ENCODE measurements at regions not wholly inside any gene's neighbourhood (a gene's known extent, or its start where the extent isn't known, plus 50 kb on each side); places are given as distances from the start of the nearest gene placed in this dataset.

DNA sequence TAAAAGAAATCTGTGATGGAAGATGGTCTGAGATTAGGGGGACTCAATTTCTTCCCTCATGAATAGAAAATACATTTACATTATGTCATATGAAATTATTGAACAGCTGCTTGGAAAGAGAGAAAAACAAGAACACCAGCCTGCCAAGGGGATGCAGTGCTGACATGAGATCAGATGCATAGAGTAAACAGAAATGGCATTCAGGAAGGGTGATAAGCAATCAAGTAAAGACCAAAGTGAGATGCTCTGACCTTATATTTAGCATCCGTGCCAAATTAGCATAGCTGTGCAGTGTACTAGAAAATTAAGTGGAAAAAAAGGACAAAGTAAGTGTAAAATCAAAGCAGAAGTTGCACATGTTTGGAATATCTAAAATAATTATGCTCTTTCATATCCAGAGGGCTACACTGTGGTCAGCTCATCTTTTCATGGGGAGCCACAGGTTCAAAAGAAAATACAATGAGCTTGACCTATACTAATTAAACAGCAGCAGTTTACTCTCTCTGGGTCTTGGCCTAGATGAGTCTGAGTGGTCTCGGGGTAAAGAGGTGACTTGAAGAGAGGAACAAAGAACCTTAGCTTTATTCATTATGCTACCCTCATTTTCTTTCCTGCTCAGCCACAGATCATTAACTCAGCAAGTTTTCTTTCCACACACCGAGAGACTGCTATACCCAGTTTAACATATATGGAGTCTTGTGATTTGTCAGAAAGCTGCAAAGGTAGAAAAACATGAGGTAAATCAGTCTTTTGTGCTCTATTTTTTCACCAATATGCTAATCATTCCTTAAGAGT lies 359.4 kb upstream of the FOXG1 start:
- Histone ChIP-seq H3K4me3 (ENCODE audit: insufficient read depth, low read depth, low read length) (no peak overlapping the region), H3K9ac (ENCODE audit: low read length) (no peak overlapping the region), H3K4me1 (ENCODE audit: insufficient read depth, low read length) (peaks cover 2% of the 10 kb centered on the region), H3K4me2 (ENCODE audit: low read length) (no peak overlapping the region), H3K27me3 (ENCODE audit: insufficient read depth, low read length) (no peaks in the 10 kb centered on the region), H4K20me1 (ENCODE audit: insufficient read depth, low read length) (no peaks in the 10 kb centered on the region), H3K27ac (ENCODE audit: low read depth, low read length) (no peak overlapping the region), H3K9me3 (ENCODE audit: insufficient read depth, low read depth, low read length) (no peaks in the 10 kb centered on the region), H3K36me3 (ENCODE audit: insufficient read depth, low read length) (no peaks in the 10 kb centered on the region), H2AFZ (ENCODE audit: low read depth, low read length) (no peak overlapping the region), H3K79me2 (ENCODE audit: insufficient read depth, low read length) (no peaks in the 10 kb centered on the region)
- DNase-seq (ENCODE audit: low read depth) (no peak), FAIRE-seq (no peak)
- no peak for TF ChIP-seq EZH2 (IDR thresholded peaks at IDR 0.05; ENCODE audit: insufficient read depth, low read length)
- peaks cover 1% of the 10 kb centered on the region for H3K9me3 Mint-ChIP-seq (ENCODE audit: unreplicated experiment)
- no peaks in the 10 kb centered on the region for H3K4me1 Mint-ChIP-seq (ENCODE audit: low read depth, unreplicated experiment)
- no peak overlapping the region for H3K27ac Mint-ChIP-seq (ENCODE audit: unreplicated experiment)
- H3K27me3 Mint-ChIP-seq (ENCODE audit: low read depth, unreplicated experiment) = no peaks in the 10 kb centered on the region
- H3K4me3 Mint-ChIP-seq (ENCODE audit: unreplicated experiment) = no peak overlapping the region
- no peaks in the 10 kb centered on the region for H3K36me3 Mint-ChIP-seq (ENCODE audit: low read depth, unreplicated experiment)

- no peaks in the 10 kb centered on the region for H3K9me3 Mint-ChIP-seq (ENCODE audit: unreplicated experiment)
- Histone ChIP-seq H3K79me2 (ENCODE audit: insufficient read depth, low read length) (no peaks in the 10 kb centered on the region), H3K4me2 (ENCODE audit: low read length) (no peak overlapping the region), H3K4me3 (ENCODE audit: insufficient read depth, low read depth, low read length) (no peak overlapping the region), H3K27ac (ENCODE audit: low read depth, low read length) (no peak overlapping the region), H3K36me3 (ENCODE audit: insufficient read depth, low read length) (no peaks in the 10 kb centered on the region), H4K20me1 (ENCODE audit: insufficient read depth, low read length) (no peaks in the 10 kb centered on the region), H3K4me1 (ENCODE audit: insufficient read depth, low read length) (peaks cover 2% of the 10 kb centered on the region), H3K9ac (ENCODE audit: low read length) (no peak overlapping the region), H3K9me3 (ENCODE audit: insufficient read depth, low read depth, low read length) (no peaks in the 10 kb centered on the region), H3K27me3 (ENCODE audit: insufficient read depth, low read length) (no peaks in the 10 kb centered on the region), H2AFZ (ENCODE audit: low read depth, low read length) (no peak overlapping the region)
- no peak for FAIRE-seq
- no peaks in the 10 kb centered on the region for H3K4me1 Mint-ChIP-seq (ENCODE audit: low read depth, unreplicated experiment)
- DNase-seq (ENCODE audit: low read depth) = no peak
- no peak overlapping the region for H3K27ac Mint-ChIP-seq (ENCODE audit: unreplicated experiment)
- H3K27me3 Mint-ChIP-seq (ENCODE audit: low read depth, unreplicated experiment) = no peaks in the 10 kb centered on the region
- no peaks in the 10 kb centered on the region for H3K36me3 Mint-ChIP-seq (ENCODE audit: low read depth, unreplicated experiment)
- TF ChIP-seq, protein P1, sequence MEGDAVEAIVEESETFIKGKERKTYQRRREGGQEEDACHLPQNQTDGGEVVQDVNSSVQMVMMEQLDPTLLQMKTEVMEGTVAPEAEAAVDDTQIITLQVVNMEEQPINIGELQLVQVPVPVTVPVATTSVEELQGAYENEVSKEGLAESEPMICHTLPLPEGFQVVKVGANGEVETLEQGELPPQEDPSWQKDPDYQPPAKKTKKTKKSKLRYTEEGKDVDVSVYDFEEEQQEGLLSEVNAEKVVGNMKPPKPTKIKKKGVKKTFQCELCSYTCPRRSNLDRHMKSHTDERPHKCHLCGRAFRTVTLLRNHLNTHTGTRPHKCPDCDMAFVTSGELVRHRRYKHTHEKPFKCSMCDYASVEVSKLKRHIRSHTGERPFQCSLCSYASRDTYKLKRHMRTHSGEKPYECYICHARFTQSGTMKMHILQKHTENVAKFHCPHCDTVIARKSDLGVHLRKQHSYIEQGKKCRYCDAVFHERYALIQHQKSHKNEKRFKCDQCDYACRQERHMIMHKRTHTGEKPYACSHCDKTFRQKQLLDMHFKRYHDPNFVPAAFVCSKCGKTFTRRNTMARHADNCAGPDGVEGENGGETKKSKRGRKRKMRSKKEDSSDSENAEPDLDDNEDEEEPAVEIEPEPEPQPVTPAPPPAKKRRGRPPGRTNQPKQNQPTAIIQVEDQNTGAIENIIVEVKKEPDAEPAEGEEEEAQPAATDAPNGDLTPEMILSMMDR (IDR thresholded peaks at IDR 0.05; ENCODE audit: insufficient read depth, low read depth, low read length) = no peak
- no peak for TF ChIP-seq EZH2 (IDR thresholded peaks at IDR 0.05; ENCODE audit: insufficient read depth, low read length)
- H3K4me3 Mint-ChIP-seq (ENCODE audit: unreplicated experiment) = no peak overlapping the region
Measured at GRCh38 chr14:28407996-28408395, 358.6 kb upstream of the FOXG1 start.

DNA sequence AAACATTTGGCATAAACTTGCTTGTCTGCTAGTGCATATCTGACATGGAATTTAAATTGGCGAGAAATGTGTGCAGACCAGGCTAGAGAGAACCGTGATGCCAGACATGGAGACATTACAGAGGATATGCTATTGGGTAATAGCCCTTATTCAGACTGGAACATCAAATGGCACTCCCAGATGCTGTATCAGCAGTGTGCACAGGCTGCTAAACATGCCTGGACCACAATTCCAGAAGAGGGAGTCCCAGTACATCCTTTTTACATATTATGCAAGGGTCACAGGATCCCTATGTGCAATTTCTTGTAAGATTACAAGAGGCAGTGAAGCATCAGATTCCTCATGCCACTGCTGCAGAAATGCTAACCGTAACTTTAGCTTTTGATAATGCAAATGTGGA lies 354.5 kb upstream of the FOXG1 start:
- Histone ChIP-seq H3K9me3 (ENCODE audit: insufficient read depth, low read depth, low read length) (no peaks in the 10 kb centered on the region), H3K9ac (ENCODE audit: low read length) (no peak overlapping the region), H3K4me2 (ENCODE audit: low read length) (no peak overlapping the region), H2AFZ (ENCODE audit: low read depth, low read length) (no peak overlapping the region), H3K4me1 (ENCODE audit: insufficient read depth, low read length) (no peaks in the 10 kb centered on the region), H3K79me2 (ENCODE audit: insufficient read depth, low read length) (no peaks in the 10 kb centered on the region), H4K20me1 (ENCODE audit: insufficient read depth, low read length) (no peaks in the 10 kb centered on the region), H3K27ac (ENCODE audit: low read depth, low read length) (no peak overlapping the region), H3K4me3 (ENCODE audit: insufficient read depth, low read depth, low read length) (no peak overlapping the region), H3K27me3 (ENCODE audit: insufficient read depth, low read length) (no peaks in the 10 kb centered on the region), H3K36me3 (ENCODE audit: insufficient read depth, low read length) (no peaks in the 10 kb centered on the region)
- DNase-seq (ENCODE audit: low read depth) = no peak
- H3K36me3 Mint-ChIP-seq (ENCODE audit: low read depth, unreplicated experiment) = no peaks in the 10 kb centered on the region
- TF ChIP-seq EZH2 (IDR thresholded peaks at IDR 0.05; ENCODE audit: insufficient read depth, low read length) = no peak
- TF ChIP-seq, protein P1 (IDR thresholded peaks at IDR 0.05; ENCODE audit: insufficient read depth, low read depth, low read length) = no peak
- H3K27me3 Mint-ChIP-seq (ENCODE audit: low read depth, unreplicated experiment) = no peaks in the 10 kb centered on the region
- no peaks in the 10 kb centered on the region for H3K9me3 Mint-ChIP-seq (ENCODE audit: unreplicated experiment)
- H3K4me3 Mint-ChIP-seq (ENCODE audit: unreplicated experiment) = no peak overlapping the region
- no peak overlapping the region for H3K27ac Mint-ChIP-seq (ENCODE audit: unreplicated experiment)
- H3K4me1 Mint-ChIP-seq (ENCODE audit: low read depth, unreplicated experiment) = no peaks in the 10 kb centered on the region
- no peak for FAIRE-seq
